ENCODE measurements at regions not wholly inside any gene's neighbourhood (a gene's known extent, or its start where the extent isn't known, plus 50 kb on each side); places are given as distances from the start of the nearest gene placed in this dataset.

DNA sequence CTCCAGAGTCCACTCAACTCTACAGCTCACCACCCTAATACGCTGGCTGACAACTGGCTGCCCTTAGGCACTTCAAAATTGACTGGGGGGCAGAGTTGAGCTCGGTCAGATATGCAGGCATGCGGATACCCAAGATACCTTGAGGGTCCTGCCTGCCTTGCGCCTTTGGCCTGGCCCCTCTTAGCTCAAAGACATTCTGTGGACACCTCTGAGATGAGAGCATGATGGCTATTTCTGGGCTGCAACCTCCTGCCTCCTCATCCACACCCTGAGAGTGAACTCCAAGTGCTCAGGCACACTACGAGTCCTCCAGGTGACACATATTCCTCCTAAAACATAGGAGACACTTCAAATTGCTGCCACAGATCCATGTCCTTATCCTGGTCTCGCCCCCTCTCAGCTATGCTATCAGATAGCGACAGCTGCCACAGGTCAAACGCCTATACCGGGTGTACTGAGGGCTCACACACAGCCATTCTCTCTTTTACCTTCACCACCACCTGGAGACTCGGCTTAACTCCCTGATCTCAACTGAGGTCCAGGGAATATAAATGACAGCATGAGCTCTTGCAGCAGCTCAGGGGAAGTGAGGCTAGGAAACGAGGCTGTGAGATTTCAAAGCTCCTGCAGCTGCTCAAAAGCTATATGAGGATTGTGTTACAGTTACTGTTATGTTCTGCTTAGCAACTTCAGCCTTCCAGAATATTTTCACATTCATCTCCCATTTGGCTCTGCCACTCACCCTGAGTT lies 60.5 kb upstream of the TEX51 start:
- no peak for TF ChIP-seq EGR1 (IDR thresholded peaks at IDR 0.05; ENCODE audit: low read depth)
- TF ChIP-seq, protein P1, sequence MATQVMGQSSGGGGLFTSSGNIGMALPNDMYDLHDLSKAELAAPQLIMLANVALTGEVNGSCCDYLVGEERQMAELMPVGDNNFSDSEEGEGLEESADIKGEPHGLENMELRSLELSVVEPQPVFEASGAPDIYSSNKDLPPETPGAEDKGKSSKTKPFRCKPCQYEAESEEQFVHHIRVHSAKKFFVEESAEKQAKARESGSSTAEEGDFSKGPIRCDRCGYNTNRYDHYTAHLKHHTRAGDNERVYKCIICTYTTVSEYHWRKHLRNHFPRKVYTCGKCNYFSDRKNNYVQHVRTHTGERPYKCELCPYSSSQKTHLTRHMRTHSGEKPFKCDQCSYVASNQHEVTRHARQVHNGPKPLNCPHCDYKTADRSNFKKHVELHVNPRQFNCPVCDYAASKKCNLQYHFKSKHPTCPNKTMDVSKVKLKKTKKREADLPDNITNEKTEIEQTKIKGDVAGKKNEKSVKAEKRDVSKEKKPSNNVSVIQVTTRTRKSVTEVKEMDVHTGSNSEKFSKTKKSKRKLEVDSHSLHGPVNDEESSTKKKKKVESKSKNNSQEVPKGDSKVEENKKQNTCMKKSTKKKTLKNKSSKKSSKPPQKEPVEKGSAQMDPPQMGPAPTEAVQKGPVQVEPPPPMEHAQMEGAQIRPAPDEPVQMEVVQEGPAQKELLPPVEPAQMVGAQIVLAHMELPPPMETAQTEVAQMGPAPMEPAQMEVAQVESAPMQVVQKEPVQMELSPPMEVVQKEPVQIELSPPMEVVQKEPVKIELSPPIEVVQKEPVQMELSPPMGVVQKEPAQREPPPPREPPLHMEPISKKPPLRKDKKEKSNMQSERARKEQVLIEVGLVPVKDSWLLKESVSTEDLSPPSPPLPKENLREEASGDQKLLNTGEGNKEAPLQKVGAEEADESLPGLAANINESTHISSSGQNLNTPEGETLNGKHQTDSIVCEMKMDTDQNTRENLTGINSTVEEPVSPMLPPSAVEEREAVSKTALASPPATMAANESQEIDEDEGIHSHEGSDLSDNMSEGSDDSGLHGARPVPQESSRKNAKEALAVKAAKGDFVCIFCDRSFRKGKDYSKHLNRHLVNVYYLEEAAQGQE (IDR thresholded peaks at IDR 0.05; ENCODE audit: low read depth), result no peak
- no peak for TF ChIP-seq ELF1 (IDR thresholded peaks at IDR 0.05; ENCODE audit: borderline replicate concordance, low read depth)
- TF ChIP-seq ZNF274 (IDR thresholded peaks at IDR 0.05; ENCODE audit: low read depth, low read length), result no peak
- no peak for TF ChIP-seq SP1 (IDR thresholded peaks at IDR 0.05; ENCODE audit: low read depth)
- no peak for TF ChIP-seq FOSL1 (IDR thresholded peaks at IDR 0.05; ENCODE audit: low read depth)
- no peak for TF ChIP-seq POLR2AphosphoS5 (IDR thresholded peaks at IDR 0.05; ENCODE audit: low read depth, low read length)
- TF ChIP-seq, protein P2, sequence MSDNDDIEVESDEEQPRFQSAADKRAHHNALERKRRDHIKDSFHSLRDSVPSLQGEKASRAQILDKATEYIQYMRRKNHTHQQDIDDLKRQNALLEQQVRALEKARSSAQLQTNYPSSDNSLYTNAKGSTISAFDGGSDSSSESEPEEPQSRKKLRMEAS (IDR thresholded peaks at IDR 0.05), result no peak
- TF ChIP-seq RAD21 (IDR thresholded peaks at IDR 0.05; ENCODE audit: low read depth), result no peak
- no peak for TF ChIP-seq SIN3A (IDR thresholded peaks at IDR 0.05; ENCODE audit: low read depth)
- no peaks in the 10 kb centered on the region for H3K79me2 ChIP-seq (ENCODE audit: insufficient read depth, low read length)
- H3K4me2 ChIP-seq (ENCODE audit: low read length), result no peak overlapping the region
- no peaks in the 10 kb centered on the region for H4K20me1 ChIP-seq (ENCODE audit: insufficient read depth)
- intact Hi-C loops (cut with micrococcal nuclease), result no loop called here
- no peaks in the 10 kb centered on the region for H3K9me3 ChIP-seq (ENCODE audit: control insufficient read depth in 1 of 2, insufficient read depth in 1 of 2, low read depth in 1 of 2, low read length in 2 of 2)
- H2AFZ ChIP-seq (ENCODE audit: low read depth, low read length, poor library complexity, severe bottlenecking), result no peak overlapping the region
- RAD21 ChIA-PET (ENCODE audit: low non-redundant PET in 1 of 2, low total read pairs in 2 of 2, uncharacterized antibody in 2 of 2, unreplicated experiment in 2 of 2), result no interaction called here
- no peak overlapping the region for H3K9ac ChIP-seq (ENCODE audit: low read length)
- POLR2A ChIA-PET, result no interaction called here
- no TSS peak for BruUV-seq (replicated peaks)
- ATAC-seq (no peak), DNase-seq (ENCODE audit: low read depth, low spot score) (no peak)
- H3K36me3 ChIP-seq (ENCODE audit: control insufficient read depth in 1 of 2, insufficient read depth in 2 of 2, low read length in 2 of 2), result no peaks in the 10 kb centered on the region
- H3K9me2 ChIP-seq (ENCODE audit: insufficient read depth), result no peaks in the 10 kb centered on the region
- H3K4me1 ChIP-seq (ENCODE audit: control insufficient read depth in 1 of 2, insufficient read depth in 2 of 2, low read length in 2 of 2), result no peaks in the 10 kb centered on the region
- H3K27me3 ChIP-seq (ENCODE audit: insufficient read depth, low read length), result peaks cover 17% of the 10 kb centered on the region
- CTCF ChIA-PET, result no interaction called here
- H3K4me3 ChIP-seq (replicated peaks in 1 of 2; ENCODE audit: low read depth in 1 of 2, low read length in 2 of 2), result no peak overlapping the region
- H3K27ac ChIP-seq (ENCODE audit: low read depth, low read length), result no peak overlapping the region
